Heart left ventricle (tissue), 16 donors: ENCODE measurements at regions not wholly inside any gene's neighbourhood (a gene's known extent, or its start where the extent isn't known, plus 50 kb on each side); places are given as distances from the start of the nearest gene placed in this dataset.

ENCODE experiments used
- ATAC-seq, 4 donors: fragments of 200-7000 bp; cut with Tn5 transposase; one replicate each; pipeline ENCODE4 v1.9.1; 2020 to 2022; ENCODE audit warnings: moderate library complexity in 4 of 4, mild to moderate bottlenecking in 3 of 4, moderate number of reproducible peaks in 1 of 4
- DNase-seq, 5 donors: peaks; one replicate each; pipeline ENCODE4 v3.0.0-alpha.2; 2020
- H3K27ac ChIP-seq, 12 donors: fragments of 200-600 bp; sonication (generic) in 4 of 12; one replicate each; pipeline versions ENCODE4 v1.5.0 to v1.8.0; 2016 to 2022; ENCODE audit warnings: mild to moderate bottlenecking in 2 of 12
- H3K27me3 ChIP-seq, 9 donors: fragments of 200-600 bp; sonication (generic) in 2 of 9; one replicate each; pipeline versions ENCODE4 v1.5.1 to v1.8.0; 2016 to 2022; ENCODE audit warnings: mild to moderate bottlenecking in 3 of 9
- H3K36me3 ChIP-seq, 9 donors: fragments of 200-600 bp; sonication (generic) in 2 of 9; one replicate each; pipeline versions ENCODE4 v1.5.0 to v1.8.0; 2018 to 2022; ENCODE audit warnings: mild to moderate bottlenecking in 2 of 9
- H3K4me1 ChIP-seq, 12 donors: fragments of 200-600 bp; sonication (generic) in 4 of 12; one replicate each; pipeline versions ENCODE4 v1.5.0 to v1.8.0; 2016 to 2022; ENCODE audit warnings: mild to moderate bottlenecking in 3 of 12
- H3K4me3 ChIP-seq, 12 donors: fragments of 200-600 bp; sonication (generic) in 4 of 12; one replicate each; pipeline versions ENCODE4 v1.5.0 to v1.8.0; 2017 to 2022; ENCODE audit warnings: mild to moderate bottlenecking in 9 of 12, moderate library complexity in 4 of 12
- H3K9me3 ChIP-seq, 12 donors: fragments of 200-600 bp; sonication (generic) in 4 of 12; one replicate each; pipeline versions ENCODE4 v1.5.0 to v1.8.0; 2016 to 2022; ENCODE audit warnings: mild to moderate bottlenecking in 1 of 12
- POLR2A ChIP-seq, 2 donors: fragments of 450-650 bp; IDR thresholded peaks; one replicate each; pipeline ENCODE4 v1.6.1; 2017; ENCODE audit warnings: antibody characterized with exemption in 2 of 2, mild to moderate bottlenecking in 2 of 2, moderate library complexity in 2 of 2
- WGBS, 4 donors: extraction: QIAGEN DNeasy Blood & Tissue Kit in 2 of 4; methylation state at CpG; one replicate each; pipeline versions ENCODE4 v1.1.5 to v1.1.7; 2013 to 2018; 5-methylcytosine and 5-hydroxymethylcytosine counted together
- intact Hi-C, 10 donors: fragments of 100-400 bp; cut with DNase I; formaldehyde crosslinking; loops; one replicate each; pipeline versions ENCODE4 v1.11.1 to v1.14.2; 2022
- TF ChIP-seq, protein P1 (sequence below), 12 donors: fragments of 200-600 bp; sonication (generic) in 4 of 12; IDR thresholded peaks; one replicate each; pipeline versions ENCODE4 v1.5.0 to v1.8.0; 2018 to 2022; ENCODE audit warnings: antibody characterized with exemption in 12 of 12, mild to moderate bottlenecking in 5 of 12
- donor health status: ischemic (EF 13 %, LVEDD 7.1; RV severe dilation, severe dysfunction).
- donor health status: healthy with polysubstance abuse.
- donor health status: DM: no; HTN: yes; CAD: no.
- donor health status: DM: no; HTN: no; CAD: no.
- donor health status: ischemic (EF 25% LVEDD 6.9; RV normal size, moderate dysfunction).
- donor health status: ischemic (EF 25% LVEDD 5.7; RV mildly dilated, moderate dysfunction).
- donor health status: healthy.
- donor health status: DM: yes; HTN: yes; CAD: no.
- donor health status: ischemic (EF 35%, LVEDD 5.7; RV mildly dilated, moderate dysfunction).
- donor health status: nonischemic (EF 11% LVEDD 7.7; RV severe dilation, severe dysfunction).
- donor health status: DM: yes; HTN: yes; CAD: no.
- donor health status: PGD.
- donor health status: ischemic (EF 29% LVEDD 5.4; RV normal size, mild dysfunction).
- donor health status: nonischemic (EF 23%, LVEDD 6.1; RV moderate dilation, normal function).

GRCh38 chr3:187804120-187804744 is 59.0 kb upstream of the BCL6 start:
- 78 to 91% (median 88%) methylated on average over 11 of the region's 11 CpGs for WGBS, 4 donors
- peaks cover 0 to 11% (median 0%) of the 10 kb centered on the region in 12 donors for H3K4me1 ChIP-seq
- ATAC-seq (no peak), DNase-seq (no peak)
- intact Hi-C loops: no loop called here
- no peaks in the 10 kb centered on the region for H3K9me3 ChIP-seq
- H3K36me3 ChIP-seq: no peaks in the 10 kb centered on the region
- no peak for TF ChIP-seq POLR2A (IDR thresholded peaks at IDR 0.05)
- TF ChIP-seq, protein P1, sequence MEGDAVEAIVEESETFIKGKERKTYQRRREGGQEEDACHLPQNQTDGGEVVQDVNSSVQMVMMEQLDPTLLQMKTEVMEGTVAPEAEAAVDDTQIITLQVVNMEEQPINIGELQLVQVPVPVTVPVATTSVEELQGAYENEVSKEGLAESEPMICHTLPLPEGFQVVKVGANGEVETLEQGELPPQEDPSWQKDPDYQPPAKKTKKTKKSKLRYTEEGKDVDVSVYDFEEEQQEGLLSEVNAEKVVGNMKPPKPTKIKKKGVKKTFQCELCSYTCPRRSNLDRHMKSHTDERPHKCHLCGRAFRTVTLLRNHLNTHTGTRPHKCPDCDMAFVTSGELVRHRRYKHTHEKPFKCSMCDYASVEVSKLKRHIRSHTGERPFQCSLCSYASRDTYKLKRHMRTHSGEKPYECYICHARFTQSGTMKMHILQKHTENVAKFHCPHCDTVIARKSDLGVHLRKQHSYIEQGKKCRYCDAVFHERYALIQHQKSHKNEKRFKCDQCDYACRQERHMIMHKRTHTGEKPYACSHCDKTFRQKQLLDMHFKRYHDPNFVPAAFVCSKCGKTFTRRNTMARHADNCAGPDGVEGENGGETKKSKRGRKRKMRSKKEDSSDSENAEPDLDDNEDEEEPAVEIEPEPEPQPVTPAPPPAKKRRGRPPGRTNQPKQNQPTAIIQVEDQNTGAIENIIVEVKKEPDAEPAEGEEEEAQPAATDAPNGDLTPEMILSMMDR (IDR thresholded peaks at IDR 0.05): no peak
- no peak overlapping the region for H3K27ac ChIP-seq
- H3K27me3 ChIP-seq: no peaks in the 10 kb centered on the region
- no peak overlapping the region for H3K4me3 ChIP-seq

DNA sequence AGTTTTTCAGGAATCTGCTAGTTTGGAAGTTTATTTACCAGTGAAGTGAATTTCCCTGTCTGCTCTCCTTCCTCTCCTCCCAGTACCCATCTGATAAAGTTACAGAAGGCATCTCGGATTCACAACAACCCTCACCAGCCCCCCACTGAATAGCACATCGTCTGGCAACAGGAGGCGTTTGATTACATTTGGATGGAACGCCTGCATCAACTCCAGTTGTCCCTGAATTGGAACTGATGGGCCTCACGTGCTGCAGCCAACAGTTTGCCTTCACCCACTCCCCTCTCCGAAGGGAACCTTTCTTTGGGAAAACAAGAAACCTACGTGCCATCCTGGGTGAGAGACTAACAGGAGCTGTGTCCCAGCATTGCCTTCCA is 59.5 kb upstream of the BCL6 start:
- Histone ChIP-seq H3K4me1 (peaks cover 0 to 7% (median 0%) of the 10 kb centered on the region in 12 donors), H3K9me3 (no peaks in the 10 kb centered on the region), H3K27me3 (no peaks in the 10 kb centered on the region), H3K27ac (no peak overlapping the region), H3K4me3 (no peak overlapping the region), H3K36me3 (no peaks in the 10 kb centered on the region)
- intact Hi-C loops: no loop called here
- ATAC-seq: no peak
- WGBS, 4 donors: 66 to 77% (median 73%) methylated on average over 7 of the region's 7 CpGs
- DNase-seq: no peak
- TF ChIP-seq POLR2A (IDR thresholded peaks at IDR 0.05): no peak
- TF ChIP-seq, protein P1 (IDR thresholded peaks at IDR 0.05): no peak

DNA sequence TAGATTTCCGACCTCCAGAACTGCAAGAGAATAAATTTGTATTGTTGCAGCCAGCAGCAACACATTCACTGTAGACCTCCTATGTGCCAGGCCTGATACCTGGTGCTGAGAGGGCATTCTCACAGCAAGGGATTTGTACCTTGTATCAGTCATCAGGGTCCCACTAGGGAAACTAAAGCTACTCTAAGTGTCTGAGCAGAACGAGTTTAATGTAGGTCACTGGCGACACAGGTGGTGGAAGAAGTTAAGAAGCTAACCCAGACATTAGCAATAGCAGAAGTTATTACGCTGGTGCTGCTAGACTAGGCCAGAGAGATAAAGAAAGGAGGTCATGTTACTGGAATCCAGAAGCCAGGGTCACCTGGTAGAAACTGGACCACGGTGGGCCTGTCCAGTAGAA is 60.5 kb upstream of the BCL6 start:
- TF ChIP-seq POLR2A (IDR thresholded peaks at IDR 0.05): no peak
- TF ChIP-seq, protein P1 (IDR thresholded peaks at IDR 0.05): no peak
- Histone ChIP-seq H3K27ac (no peak overlapping the region), H3K4me1 (peaks cover 0 to 5% (median 0%) of the 10 kb centered on the region in 12 donors), H3K9me3 (no peaks in the 10 kb centered on the region), H3K27me3 (no peaks in the 10 kb centered on the region), H3K4me3 (no peak overlapping the region), H3K36me3 (no peaks in the 10 kb centered on the region)
- WGBS, 4 donors: 85 to 95% (median 92%) methylated on average over 5 of the region's 5 CpGs
- ATAC-seq: no peak
- intact Hi-C loops: no loop called here
- DNase-seq: no peak

- intact Hi-C loops: no loop called here
- Histone ChIP-seq H3K4me1 (peaks cover 0 to 10% (median 0%) of the 10 kb centered on the region in 12 donors), H3K27ac (no peak overlapping the region), H3K9me3 (no peaks in the 10 kb centered on the region), H3K27me3 (no peaks in the 10 kb centered on the region), H3K4me3 (no peak overlapping the region), H3K36me3 (no peaks in the 10 kb centered on the region)
- no peak for DNase-seq
- 64 to 75% (median 70%) methylated on average over 3 of the region's 3 CpGs for WGBS, 4 donors
- TF ChIP-seq, protein P1 (IDR thresholded peaks at IDR 0.05): no peak
- TF ChIP-seq POLR2A (IDR thresholded peaks at IDR 0.05): no peak
- ATAC-seq: no peak
These were observed 62.0 kb upstream of the BCL6 start for GRCh38 chr3:187807086-187807862.
